RKO (cell line): ENCODE measurements at regions not wholly inside any gene's neighbourhood (a gene's known extent, or its start where the extent isn't known, plus 50 kb on each side); places are given as distances from the start of the nearest gene placed in this dataset.
"Not testable (repeated sequence)": the region's sequence is repeated elsewhere in the genome, so short reads cannot be mapped to it uniquely, and the experiment has no call there.

Experiments
- DNase-seq: peaks from one replicate; pipeline ENCODE4 v3.0.0-alpha.2; 2016; ENCODE audit warnings: low spot score

DNA sequence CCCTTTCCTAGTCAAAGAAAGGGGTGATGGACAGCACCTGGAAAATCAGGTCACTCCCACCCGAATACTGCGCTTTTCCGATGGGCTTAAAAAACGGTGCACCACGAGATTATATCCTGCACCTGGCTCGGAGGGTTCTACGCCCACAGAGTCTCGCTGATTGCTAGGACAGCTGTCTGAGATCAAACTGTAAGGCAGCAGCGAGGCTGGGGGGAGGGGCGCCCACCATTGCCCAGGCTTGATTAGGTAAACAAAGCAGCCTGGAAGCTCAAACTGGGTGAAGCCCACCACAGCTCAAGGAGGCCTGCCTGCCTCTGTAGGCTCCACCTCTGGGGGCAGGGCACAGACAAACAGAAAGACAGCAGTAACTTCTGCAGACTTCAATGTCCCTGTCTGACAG lies 783.4 kb downstream of the NSUN3 start:
- DNase-seq: not testable (repeated sequence)

DNA sequence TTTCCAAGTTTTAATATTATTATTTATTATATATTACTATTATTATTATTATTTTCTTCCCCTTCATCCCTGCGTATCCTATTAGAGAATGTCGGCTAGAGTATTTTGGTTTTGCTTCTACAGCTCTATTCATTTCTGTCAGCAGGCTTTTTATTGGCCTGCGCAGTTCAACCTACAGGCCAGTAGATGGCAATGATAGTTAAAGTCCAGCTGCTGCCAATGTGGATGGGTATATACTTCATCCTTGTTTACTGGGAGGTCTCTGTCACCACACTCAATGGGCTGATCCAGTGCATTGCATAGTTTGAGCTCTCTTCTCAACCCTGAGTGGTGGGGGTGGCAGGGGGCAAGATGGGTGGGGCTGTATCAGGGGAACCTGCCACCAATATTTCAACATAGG lies 799.8 kb downstream of the NSUN3 start:
- peak; percentile 27 for DNase-seq

DNA sequence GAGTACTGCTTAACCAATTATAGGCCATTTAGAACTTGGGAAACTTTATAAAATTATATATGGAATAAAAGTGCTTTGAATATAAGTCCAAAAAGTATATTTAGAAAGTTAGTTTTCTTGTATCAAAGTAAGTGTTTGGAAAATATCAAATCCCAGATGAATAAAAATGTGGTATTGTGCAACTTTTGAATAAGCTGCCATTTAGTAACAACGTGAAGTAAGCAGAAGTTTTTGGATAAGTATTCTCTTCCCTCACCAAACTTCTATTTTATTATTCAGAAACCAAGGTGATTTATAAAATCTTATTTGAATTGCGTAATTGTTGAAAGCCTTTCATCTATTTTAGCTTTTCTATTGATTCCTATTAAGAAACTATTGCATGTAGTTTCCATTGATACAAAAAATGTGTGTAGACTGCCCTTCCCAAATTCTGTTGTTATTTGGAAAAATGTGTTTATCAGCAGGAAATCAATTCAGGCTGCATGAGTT lies 806.2 kb downstream of the NSUN3 start:
- DNase-seq: no peak

- no peak for DNase-seq
Observed at GRCh38 chr3:94873751-94874150, 810.9 kb downstream of the NSUN3 start.

DNA sequence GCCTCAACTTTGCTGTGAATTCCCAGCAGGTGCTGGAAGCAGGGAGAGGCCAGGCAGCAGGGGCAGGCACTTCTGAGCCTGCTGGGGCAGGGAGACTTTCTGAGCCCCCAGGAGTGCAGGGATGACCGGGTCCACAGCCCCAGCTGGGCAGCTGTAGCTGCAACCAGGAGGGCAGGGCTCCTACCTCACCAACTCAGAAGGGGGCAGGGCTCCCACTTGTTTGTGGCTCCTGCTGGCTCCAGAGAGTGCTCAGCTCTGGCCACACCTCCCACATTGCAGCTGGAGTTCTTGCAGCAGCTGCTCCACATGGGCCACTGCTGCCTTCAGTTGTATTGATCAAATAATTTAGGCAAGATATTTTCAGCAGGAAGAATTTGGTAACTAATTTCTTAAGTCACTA lies 812.3 kb downstream of the NSUN3 start:
- DNase-seq: no peak

DNA sequence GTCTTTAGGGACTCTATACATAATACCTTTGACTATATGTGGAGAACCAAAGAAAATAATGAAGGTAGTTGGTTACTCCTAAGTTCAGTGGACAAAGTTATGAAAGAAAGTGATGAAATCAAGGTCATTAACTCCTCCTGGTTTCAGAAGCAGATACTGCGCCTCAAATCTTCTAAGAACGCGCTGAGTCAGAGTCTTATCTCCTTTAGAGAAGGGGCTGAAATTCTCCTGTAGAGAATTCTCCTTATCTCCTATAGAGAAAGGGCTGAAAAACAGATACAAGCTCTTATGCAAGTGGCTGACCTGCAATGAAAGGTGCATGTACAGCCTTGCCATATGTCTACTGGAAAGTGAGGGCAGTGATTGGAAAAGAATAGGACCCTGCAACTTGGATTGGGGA lies 824.2 kb downstream of the NSUN3 start:
- no peak for DNase-seq

- DNase-seq: peak; percentile 3
Observed at GRCh38 chr3:94896994-94897393, 834.1 kb downstream of the NSUN3 start.

- DNase-seq: no peak
Observed at GRCh38 chr3:94904156-94904674, 841.4 kb downstream of the NSUN3 start.

GRCh38 chr3:94909726-94910125 lies 846.9 kb downstream of the NSUN3 start:
- no peak for DNase-seq

DNA sequence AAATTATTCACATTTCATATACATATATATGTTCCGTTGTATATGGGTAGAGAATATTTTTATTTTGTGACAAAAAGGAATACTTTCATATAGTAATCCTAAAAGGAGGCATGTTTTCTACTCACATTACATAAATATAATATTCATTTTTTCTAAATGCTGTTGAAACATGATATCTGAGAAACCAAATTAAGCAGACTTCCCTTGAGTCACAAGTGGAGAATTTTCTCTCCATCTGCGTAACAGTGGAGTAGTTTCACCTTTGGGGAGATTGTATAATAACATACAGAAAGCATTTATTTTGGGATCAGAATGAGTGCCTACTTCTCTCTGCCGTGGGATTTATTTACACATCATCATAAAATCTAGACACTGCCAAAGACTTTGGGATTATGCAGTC lies 849.8 kb downstream of the NSUN3 start:
- no peak for DNase-seq

- DNase-seq: no peak
Observed at GRCh38 chr3:94927175-94927574, 864.3 kb downstream of the NSUN3 start.

GRCh38 chr3:94928921-94929320 lies 866.1 kb downstream of the NSUN3 start:
- DNase-seq: peak; percentile 86

DNA sequence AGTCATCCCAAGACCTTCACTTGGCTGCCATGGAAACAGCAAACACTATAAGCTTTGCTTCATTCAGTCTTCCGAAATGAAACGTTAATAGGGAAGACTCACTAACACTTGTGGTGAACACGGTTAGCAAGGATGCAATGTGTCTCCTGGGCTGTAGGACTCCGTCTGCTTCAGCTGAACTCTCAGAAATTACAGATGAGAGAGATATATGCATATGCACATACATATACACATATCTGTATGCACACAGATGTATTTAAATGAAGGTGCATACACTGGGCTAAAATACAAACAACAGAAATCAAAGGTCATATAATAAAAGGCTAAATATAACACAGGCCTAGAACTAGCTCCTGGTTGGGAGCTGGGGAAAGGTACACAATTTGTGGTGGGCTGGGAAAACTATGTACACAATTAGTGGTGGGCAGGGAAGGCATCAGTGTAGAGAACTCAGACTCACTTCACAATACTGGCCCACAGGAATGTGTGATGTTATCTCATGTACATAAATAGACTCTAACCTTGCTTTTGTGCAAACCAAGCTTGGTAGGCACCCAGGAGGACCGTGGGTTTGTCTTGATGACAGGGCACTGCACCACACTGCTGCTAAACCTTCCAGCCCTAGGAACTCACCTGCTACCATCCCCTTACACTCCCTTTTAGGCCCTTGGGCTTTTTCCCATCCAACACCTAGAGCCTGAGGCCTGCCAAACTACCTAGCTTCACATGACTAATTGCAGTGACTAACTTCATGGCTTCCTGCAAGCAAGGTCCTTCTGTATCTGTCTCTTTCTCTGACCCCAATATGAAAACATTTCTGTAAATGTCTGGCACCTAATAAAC lies 873.1 kb downstream of the NSUN3 start:
- no peak for DNase-seq

- no peak for DNase-seq
Observed at GRCh38 chr3:94937980-94938379, 875.1 kb downstream of the NSUN3 start.

- DNase-seq: no peak
Observed at GRCh38 chr3:94946683-94947082, 883.8 kb downstream of the NSUN3 start.

DNA sequence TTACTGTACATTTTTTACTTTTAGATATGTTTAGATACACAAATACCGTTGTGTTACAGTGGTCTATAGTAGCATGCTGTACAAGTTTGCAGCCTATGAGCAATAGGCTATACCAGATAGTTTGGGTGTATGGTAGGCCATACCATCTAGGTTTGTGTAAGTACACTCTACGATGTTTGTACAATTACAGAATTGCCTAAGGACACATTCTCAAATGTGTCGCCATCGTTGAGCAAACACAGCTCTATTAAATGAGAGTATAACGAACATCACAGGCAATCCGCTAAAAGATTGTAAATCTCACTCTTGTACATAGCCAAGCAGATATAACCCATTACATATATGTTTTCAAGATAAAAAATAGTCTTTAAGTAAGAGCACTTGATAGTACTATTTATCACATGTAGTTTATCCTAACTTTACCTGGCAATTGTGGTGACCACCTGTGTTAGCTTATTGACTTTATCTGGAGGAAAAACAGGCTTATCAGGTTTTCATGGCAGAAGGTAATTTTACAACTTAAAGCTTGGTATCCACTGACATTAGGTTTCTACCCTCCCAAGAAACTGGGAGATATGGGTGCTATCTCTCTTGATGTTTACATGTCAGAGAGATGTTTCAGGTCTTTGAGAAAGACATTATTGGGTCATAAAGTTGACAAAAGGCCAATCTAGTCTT lies 898.7 kb downstream of the NSUN3 start:
- DNase-seq: no peak

DNA sequence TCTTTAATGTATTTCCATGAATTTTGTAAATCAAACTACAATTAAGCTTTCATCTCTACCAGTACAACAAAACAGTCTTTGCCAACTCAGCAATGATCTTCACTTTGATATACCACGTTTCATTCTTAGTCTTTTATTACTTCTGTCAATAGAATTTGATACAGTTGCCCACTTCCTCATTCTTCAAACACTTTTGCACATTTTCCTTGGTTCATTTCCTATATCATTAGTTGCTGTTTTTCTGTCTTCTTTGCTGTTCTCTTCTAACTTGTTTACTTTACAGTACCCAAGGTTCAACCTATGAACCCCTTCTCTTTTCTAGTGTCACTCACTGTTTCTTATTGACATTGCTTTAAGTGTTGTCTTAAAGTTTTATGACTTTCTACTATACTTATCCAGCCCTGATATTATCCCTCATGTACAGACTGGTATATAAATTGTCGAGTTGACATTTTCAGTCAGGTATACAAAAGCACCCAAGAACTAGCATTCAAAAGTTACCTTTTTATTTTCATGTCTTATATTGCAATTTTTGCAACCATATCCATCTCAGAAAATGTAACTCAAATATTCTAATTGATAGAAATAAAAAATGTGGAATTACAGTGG lies 903.1 kb downstream of the NSUN3 start:
- DNase-seq: no peak

DNA sequence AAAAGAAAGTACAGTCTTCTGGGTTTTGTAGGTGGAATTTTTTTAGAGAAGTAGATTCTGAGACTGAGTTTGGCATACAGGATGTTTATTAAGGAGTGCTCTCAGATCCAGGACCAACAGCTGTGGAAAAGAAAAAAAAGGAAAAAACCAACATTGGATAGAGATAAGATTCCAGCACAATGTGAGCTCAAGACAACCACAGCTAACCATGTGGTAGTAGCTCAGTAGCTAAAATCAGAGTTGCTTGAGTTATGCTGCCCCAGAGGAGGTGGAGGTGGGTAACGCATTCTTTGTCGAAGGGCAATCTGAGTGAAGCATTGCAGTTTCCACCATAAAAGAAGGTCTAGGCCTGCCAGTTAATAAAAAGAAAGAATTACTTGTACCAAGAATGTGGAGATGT lies 904.3 kb downstream of the NSUN3 start:
- DNase-seq: no peak

DNA sequence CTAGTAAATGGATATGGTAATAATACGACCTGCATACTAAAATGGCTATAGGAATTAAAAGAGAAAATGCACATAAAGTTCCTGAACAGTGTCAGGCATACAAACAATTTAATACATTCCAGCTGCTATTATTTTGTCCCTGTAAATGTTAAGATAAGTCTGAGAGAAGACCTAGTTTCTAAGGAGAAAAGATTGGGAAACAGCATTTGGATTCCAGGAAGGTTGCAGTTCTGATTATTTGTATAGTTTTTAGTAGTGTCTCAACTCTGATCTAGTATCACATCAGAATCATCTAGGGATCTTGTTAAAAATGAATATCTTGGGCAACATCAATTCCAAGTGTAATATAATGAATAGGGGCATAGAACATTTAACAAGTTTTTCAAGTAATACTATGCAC lies 905.7 kb downstream of the NSUN3 start:
- no peak for DNase-seq

- no peak for DNase-seq
Observed at GRCh38 chr3:94972066-94972465, 909.2 kb downstream of the NSUN3 start.

DNA sequence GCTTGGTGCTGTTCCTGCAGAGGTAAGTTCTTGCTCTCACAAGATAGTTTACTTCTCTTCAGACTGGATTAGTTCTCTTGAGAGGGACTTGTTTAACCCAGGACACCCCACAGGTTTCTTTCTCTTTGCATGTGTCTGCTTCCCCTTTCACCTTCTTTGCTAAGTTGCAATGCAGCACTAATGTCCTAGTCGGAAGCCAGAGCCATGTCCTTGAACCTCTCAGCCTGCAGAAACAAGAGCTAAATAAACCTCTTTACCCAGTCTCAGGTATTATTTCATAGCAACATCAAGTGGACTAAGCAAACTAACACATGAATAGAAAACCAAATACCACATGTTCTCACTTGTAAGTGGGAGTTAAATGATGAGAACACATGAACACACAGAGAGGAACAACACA lies 915.2 kb downstream of the NSUN3 start:
- DNase-seq: no peak

GRCh38 chr3:94985778-94986177 lies 922.9 kb downstream of the NSUN3 start:
- no peak for DNase-seq
